Stimulated activated CD8-positive, alpha-beta memory T cell treated with anti-CD3 and anti-CD28 coated beads, Interleukin-4, amount 100 ng/mL, for 24 hours (primary cell): ENCODE measurements at regions not wholly inside any gene's neighbourhood (a gene's known extent, or its start where the extent isn't known, plus 50 kb on each side); places are given as distances from the start of the nearest gene placed in this dataset.

Experiments used
- DNase-seq: peaks from one replicate; pipeline ENCODE4 v3.0.0-alpha.2; 2020; ENCODE audit warnings: low read depth

- DNase-seq: no peak
Measured at GRCh38 chr4:89598602-89599001, 238.4 kb downstream of the SNCA start.

DNA sequence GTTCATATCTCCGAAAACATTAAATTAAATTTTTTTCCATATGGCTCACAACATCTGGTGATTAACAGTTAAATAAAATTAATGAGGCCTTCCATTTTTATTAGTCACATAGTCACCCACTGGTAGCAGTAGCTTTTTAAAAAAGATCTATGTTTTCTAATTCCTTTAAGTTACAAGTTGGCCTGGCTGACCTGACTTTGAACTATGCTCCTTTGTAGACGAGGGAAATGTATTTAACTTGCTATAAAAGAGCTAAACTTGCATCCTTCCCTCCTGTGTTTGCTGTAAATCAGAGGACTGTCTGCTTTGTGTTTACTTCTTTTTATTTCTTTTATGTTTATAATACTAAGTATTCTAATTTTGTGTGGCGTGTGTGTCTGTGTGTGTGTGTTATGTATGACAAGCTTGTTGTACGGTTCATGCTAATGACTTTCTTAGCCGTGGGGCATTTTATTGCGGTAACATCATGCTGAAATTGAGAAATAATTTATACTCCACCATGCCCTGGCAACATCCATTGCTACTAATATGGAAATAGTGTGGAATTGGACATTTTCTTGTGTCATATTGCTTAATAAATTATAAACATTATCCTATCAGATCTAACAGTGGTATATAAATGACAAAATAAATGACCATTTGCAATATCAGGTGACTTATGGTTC is 241.7 kb downstream of the SNCA start:
- no peak for DNase-seq

GRCh38 chr4:89590128-89590527 is 246.8 kb downstream of the SNCA start:
- DNase-seq: no peak

- no peak for DNase-seq
Measured at GRCh38 chr4:89588421-89588820, 248.5 kb downstream of the SNCA start.

GRCh38 chr4:89587364-89587763 is 249.6 kb downstream of the SNCA start:
- DNase-seq: no peak

DNA sequence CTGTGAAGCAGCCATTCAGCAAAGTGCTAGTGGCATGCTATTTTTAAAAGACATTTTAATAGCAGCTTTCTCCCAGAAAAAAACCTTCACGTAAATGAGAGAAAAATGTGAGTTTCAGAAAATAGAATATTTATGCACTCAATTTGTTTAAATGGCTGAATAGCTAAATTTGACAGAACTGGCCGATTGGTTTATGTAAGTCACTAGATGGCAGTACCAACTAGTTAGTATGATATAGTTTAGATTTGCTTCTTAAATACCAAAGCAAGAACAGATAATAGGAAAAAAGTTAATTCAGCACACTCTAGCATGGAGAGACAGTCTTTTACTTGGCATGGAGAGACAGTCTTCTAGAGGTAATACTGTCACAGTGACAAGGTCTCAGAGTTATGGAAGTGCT is 250.1 kb downstream of the SNCA start:
- no peak for DNase-seq

DNA sequence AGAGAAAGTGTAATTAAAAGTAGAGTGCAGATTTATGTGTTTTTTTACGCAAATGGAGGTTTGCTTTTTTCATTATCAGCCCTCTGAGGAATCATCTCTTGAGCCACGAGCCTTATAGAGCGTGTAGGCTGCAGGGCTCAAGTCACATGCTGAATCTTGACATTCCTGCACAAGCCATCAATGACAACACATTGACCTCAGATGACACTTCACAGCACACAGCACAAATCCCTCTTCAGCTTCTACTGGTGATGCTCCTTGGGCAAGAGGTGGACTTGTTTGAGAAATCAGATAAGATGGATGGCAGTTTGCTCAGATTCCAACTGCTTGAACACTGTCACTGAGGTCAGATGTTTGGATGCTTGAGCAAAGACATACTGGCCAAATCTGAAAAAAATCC is 250.6 kb downstream of the SNCA start:
- DNase-seq: no peak

- DNase-seq: no peak
Measured at GRCh38 chr4:89582756-89583505, 254.0 kb downstream of the SNCA start.

DNA sequence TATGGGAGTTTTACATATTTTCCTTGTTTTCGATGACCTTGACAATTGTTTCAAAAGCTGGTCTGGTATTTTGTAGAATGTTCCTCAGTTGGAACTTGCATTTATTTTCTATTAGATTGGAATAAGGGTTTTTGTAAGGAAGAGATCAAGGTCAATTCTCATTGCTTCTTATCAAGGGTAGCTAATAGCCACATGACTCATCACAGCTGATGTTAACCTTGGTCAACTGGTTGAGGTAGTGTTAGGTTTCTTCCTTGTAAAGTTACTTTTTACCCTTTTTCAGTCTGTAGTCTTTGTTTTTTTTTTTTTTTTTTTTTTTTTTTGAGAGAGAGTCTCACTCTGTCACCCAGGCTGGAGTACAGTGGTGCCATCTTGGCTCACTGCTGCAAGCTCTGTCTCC is 257.2 kb downstream of the SNCA start:
- DNase-seq: no peak

DNA sequence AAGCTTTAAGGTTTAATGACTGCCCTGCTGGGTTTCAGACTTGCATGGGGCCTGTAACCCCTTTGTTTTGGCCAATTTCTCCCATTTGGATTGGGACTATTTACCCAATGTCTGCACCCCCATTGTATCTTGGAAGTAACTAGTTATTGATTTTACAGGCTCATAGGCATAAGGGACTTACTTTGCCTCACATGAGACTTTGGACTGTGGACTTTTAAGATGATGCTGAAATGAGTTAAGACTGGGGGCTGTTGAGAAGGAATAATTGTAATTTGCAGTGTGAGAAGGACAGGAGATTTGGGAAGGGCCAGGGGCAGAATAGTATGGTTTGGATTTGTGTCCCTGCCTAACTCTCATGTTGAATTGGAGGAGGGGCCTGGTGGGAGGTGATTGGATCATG is 260.7 kb downstream of the SNCA start:
- DNase-seq: no peak

DNA sequence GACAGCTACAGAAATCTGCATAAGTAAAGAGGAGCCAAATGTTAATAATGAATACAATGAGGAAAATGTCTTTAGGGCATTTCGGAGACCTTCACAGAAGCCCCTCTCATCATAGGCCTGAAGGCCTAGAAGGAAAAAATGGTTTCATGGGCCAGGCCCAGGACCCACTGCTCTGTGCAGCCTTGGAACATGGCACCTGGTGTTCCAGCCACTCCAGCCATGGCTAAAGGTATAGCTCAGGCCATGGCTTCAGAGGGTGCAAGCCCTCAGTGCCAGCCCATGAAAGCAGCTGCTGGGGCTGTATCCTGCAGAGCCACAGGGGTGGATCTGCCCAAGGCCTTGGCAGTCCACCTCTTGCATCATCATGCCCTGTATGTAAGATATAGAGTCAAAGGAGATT is 261.1 kb downstream of the SNCA start:
- DNase-seq: no peak

DNA sequence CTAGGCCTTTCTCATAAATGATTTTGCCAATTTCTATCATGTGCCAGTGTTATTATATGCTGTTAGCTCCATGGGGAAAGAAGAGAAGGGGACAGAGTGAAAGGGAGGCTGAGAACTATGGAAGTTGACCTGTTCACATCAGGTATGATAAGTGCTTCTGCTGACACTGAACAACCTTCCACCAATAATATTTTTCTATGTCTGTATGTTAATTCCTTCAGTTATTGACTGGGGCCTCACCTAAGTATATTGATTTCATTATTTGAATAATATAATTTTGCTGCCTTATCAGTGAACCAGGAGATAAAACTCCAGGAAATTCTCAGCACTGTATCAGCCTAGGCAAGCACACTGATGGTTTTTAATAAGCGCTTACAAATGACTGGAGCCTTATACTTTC is 262.8 kb downstream of the SNCA start:
- DNase-seq: no peak

DNA sequence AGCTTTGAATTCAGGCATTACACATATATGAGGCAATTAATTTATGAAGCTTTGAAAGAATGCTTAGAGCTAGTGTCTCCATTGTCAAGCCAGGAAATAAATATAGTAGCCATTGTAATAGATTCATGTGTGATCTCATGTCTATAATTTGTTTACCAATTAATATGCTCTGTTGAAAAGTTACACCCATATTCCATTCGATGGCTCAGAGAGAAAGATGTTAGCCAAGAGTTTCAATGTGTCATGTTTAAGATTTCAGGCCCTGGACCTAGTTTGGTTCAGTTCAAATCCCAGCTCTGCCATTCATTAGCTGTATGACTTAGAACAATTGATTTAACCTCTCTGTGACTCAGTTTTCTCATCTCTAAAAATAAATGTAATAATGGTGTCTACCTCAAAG is 263.3 kb downstream of the SNCA start:
- no peak for DNase-seq

DNA sequence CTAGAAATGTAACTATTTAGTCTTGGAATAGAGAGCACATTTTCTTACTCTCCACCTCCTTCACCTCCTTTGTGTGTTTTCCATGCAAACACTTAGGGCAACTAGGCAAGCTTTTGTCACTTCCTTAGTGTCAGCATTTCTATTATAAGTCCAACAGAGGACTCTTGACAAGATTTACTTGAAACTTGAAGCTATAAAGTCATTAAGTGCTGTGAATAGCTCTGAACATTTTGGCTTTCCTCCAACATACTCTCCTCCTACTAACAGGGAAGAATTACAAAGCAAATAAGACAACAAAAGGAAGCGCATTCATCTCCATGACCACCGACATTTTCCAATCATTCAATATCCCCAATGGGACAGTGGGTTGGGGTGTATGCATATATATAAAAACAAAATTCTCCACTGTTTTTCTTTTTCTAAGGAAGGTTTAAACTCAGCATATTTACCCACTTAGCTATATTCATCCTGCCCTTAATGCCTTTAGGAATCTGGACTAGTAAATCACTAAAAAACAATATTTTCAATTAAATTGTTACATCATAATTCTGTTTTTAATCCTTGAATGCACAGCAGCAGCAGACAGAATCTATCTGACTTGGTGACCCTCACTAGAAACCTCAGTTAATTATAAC is 264.6 kb downstream of the SNCA start:
- DNase-seq: no peak

GRCh38 chr4:89570931-89571330 is 263.3 kb upstream of the GPRIN3 start:
- no peak for DNase-seq

GRCh38 chr4:89567936-89568335 is 260.3 kb upstream of the GPRIN3 start:
- DNase-seq: no peak

DNA sequence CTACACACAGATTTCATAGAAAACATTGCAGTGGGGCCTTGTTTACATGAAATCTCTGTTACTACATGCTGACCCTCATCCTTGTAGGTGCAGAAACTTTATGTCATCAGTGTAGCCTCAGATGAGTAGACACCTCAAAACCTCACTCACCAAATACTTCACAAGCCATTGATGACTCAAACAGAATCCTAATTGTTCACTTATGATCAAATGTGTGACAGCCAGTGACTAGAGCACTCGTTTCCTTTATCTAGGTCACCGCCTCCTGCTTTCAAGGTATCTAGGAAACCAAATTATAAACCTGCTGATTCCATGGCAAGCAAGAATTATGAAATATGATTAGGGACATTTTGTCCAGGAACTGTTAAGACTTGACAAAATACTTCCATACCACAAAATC is 255.8 kb upstream of the GPRIN3 start:
- no peak for DNase-seq

GRCh38 chr4:89562746-89563145 is 255.1 kb upstream of the GPRIN3 start:
- no peak for DNase-seq

DNA sequence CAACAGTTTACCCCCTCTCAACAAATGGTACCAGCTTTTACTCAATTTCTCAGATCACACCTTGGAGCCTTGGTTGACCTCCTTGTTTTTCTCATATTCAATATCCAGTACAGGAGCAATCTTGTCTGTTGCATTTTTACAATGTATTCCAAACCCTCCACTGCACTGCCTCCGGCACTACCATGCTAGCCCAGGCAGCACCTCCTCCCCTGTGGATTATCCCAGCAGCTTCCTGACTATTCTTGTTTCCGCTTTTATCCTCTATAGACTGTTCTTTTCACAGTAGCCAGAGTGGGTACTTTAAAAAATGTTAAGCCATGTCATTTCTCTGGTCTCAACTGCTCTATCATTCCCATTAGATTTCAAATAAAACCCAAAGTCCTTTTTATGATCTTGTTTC is 253.4 kb upstream of the GPRIN3 start:
- no peak for DNase-seq

GRCh38 chr4:89558147-89558546 is 250.5 kb upstream of the GPRIN3 start:
- no peak for DNase-seq

- no peak for DNase-seq
Measured at GRCh38 chr4:89556601-89557305, 249.2 kb upstream of the GPRIN3 start.

GRCh38 chr4:89551191-89551590 is 243.6 kb upstream of the GPRIN3 start:
- DNase-seq: no peak

DNA sequence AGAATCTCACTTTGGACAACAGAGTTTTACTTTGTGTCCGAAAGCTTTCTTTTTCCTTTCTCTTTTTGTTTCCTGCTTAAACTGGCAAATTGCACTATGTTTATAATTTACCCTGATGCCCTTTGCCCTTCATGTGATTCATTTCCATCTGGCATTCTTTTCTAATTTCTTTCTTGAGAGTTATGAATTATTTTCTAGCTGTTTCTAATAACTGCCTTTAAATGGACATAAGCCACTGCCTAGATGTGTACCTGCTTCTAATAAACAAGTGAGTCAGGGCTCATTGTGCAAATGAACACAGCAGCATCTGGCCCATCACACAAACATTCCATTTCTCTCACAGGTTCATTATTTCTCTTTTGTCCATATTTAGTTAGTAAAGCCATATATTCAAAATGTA is 242.3 kb upstream of the GPRIN3 start:
- no peak for DNase-seq
